ENCODE measurements at regions not wholly inside any gene's neighbourhood (a gene's known extent, or its start where the extent isn't known, plus 50 kb on each side); places are given as distances from the start of the nearest gene placed in this dataset.

GRCh38 chr6:51450958-51451357 lies 632.3 kb downstream of the TFAP2B start:
- WGBS, 4 donors, result 76 to 95% (median 88%) methylated on average over 1 of the region's 1 CpG

GRCh38 chr6:51456282-51456681 lies 631.1 kb downstream of the PKHD1 start:
- H3K27ac ChIP-seq, result no peak overlapping the region
- H3K36me3 ChIP-seq, result no peaks in the 10 kb centered on the region
- TF ChIP-seq CTCF (IDR thresholded peaks at IDR 0.05) (no peak), POLR2A (IDR thresholded peaks at IDR 0.05) (no peak)
- H3K4me1 ChIP-seq, result no peaks in the 10 kb centered on the region
- intact Hi-C loops (cut with DNase I), result no loop called here
- H3K9me3 ChIP-seq, result no peaks in the 10 kb centered on the region
- DNase-seq (no peak), ATAC-seq (no peak)
- H3K4me3 ChIP-seq, result no peak overlapping the region
- no peaks in the 10 kb centered on the region for H3K27me3 ChIP-seq

More at GRCh38 chr6:51450958-51451357, 632.3 kb downstream of the TFAP2B start:
- Histone ChIP-seq H3K9me3 (no peaks in the 10 kb centered on the region), H3K27me3 (no peaks in the 10 kb centered on the region), H3K4me1 (no peaks in the 10 kb centered on the region), H3K36me3 (no peaks in the 10 kb centered on the region), H3K4me3 (no peak overlapping the region), H3K27ac (no peak overlapping the region)
- intact Hi-C loops (cut with DNase I), result no loop called here
- ATAC-seq (no peak), DNase-seq (no peak)
- TF ChIP-seq POLR2A (IDR thresholded peaks at IDR 0.05) (no peak), CTCF (IDR thresholded peaks at IDR 0.05) (no peak)

GRCh38 chr6:51459958-51460357 lies 627.5 kb downstream of the PKHD1 start:
- Histone ChIP-seq H3K27me3 (no peaks in the 10 kb centered on the region), H3K27ac (no peak overlapping the region), H3K9me3 (no peaks in the 10 kb centered on the region), H3K4me1 (no peaks in the 10 kb centered on the region), H3K36me3 (no peaks in the 10 kb centered on the region), H3K4me3 (no peak overlapping the region)
- ATAC-seq (no peak), DNase-seq (no peak)
- 36 to 49% (median 45%) methylated on average over 2 of the region's 2 CpGs for WGBS, 4 donors
- intact Hi-C loops (cut with DNase I), result no loop called here
- no peak for TF ChIP-seq POLR2A (IDR thresholded peaks at IDR 0.05)
- no peak for TF ChIP-seq CTCF (IDR thresholded peaks at IDR 0.05)

- no peaks in the 10 kb centered on the region for H3K4me1 ChIP-seq
- intact Hi-C loops (cut with DNase I), result no loop called here
- ATAC-seq, result no peak
- H3K27me3 ChIP-seq, result no peaks in the 10 kb centered on the region
- TF ChIP-seq POLR2A (IDR thresholded peaks at IDR 0.05) (no peak), CTCF (IDR thresholded peaks at IDR 0.05) (no peak)
- H3K4me3 ChIP-seq, result no peak overlapping the region
- no peaks in the 10 kb centered on the region for H3K9me3 ChIP-seq
- H3K36me3 ChIP-seq, result no peaks in the 10 kb centered on the region
- no peak for DNase-seq
- H3K27ac ChIP-seq, result no peak overlapping the region
Observed at GRCh38 chr6:51462896-51463295, 624.5 kb downstream of the PKHD1 start.

All from heart left ventricle (tissue), 16 donors.